Mucosa of stomach (tissue), 1 donor: ENCODE measurements at regions not wholly inside any gene's neighbourhood (a gene's known extent, or its start where the extent isn't known, plus 50 kb on each side); places are given as distances from the start of the nearest gene placed in this dataset.
"Not testable (repeated sequence)": the region's sequence is repeated elsewhere in the genome, so short reads cannot be mapped to it uniquely, and the experiment has no call there.

Source experiments
- H3K27me3 ChIP-seq: one replicate; pipeline ENCODE4 v1.7.0; 2013; ENCODE audit warnings: mild to moderate bottlenecking, low read length; ENCODE audit not compliant: control insufficient read depth, insufficient read depth
- H3K36me3 ChIP-seq: one replicate; pipeline ENCODE4 v1.7.0; 2013; ENCODE audit warnings: low read length; ENCODE audit not compliant: control insufficient read depth, insufficient read depth
- H3K4me1 ChIP-seq: one replicate; pipeline ENCODE4 v1.7.0; 2013; ENCODE audit warnings: mild to moderate bottlenecking, low read length; ENCODE audit not compliant: control insufficient read depth, insufficient read depth
- H3K4me3 ChIP-seq: one replicate; pipeline ENCODE4 v1.7.0; 2013; ENCODE audit warnings: low read length
- H3K9ac ChIP-seq: one replicate; pipeline ENCODE4 v1.7.0; 2013; ENCODE audit warnings: mild to moderate bottlenecking, low read length, moderate library complexity
- H3K9me3 ChIP-seq: one replicate; pipeline ENCODE4 v1.7.0; 2013; ENCODE audit warnings: mild to moderate bottlenecking, low read length, moderate library complexity; ENCODE audit not compliant: control insufficient read depth
- donor health status: Pancreatic carcinoma.

DNA sequence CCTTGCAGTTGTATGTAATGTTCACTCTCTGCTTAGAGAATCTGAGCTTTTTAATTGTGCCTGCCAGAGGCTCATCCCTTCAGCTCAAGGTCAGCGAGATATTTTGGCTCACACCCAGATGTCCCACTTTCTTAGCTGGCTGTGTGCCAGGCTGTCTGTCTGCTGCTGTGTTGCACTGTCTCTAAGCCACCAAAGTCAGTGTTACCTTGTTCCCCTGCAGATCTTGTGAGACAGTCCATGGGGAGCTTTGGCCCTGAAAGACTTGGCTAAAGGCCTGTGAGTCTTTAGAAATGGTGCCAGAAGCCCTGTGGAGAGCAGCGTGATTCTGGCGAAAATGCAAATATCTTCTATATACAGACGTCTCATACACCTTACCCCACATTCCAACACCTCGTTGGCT is 293.7 kb downstream of the TTC6 start:
- H3K9me3 ChIP-seq: no peaks in the 10 kb centered on the region

DNA sequence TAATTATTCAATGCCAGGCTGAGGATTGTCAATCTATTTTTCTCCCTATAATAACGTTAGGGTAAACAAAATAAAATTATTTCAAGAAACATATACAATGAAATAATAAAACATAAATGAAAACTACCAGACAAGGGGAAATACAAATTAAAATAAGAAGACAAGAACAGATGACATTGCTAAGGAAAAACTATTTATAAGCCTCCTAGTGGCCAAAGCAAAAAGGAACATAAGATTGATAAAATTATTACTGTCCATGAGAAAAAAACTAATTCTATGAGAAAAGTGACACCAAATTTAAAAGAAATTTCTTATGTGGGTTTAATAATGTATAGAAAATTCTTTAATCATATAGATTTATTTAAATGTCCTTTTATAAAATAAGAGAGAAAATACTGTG is 294.7 kb downstream of the TTC6 start:
- Histone ChIP-seq H3K36me3 (no peaks in the 10 kb centered on the region), H3K4me3 (no peak overlapping the region), H3K4me1 (no peaks in the 10 kb centered on the region), H3K9me3 (no peaks in the 10 kb centered on the region), H3K27me3 (no peaks in the 10 kb centered on the region), H3K9ac (no peak overlapping the region)

More for the DNA sequence above, 293.7 kb downstream of the TTC6 start:
- Histone ChIP-seq H3K27me3 (no peaks in the 10 kb centered on the region), H3K9ac (no peak overlapping the region), H3K4me3 (no peak overlapping the region), H3K4me1 (no peaks in the 10 kb centered on the region), H3K36me3 (no peaks in the 10 kb centered on the region)

DNA sequence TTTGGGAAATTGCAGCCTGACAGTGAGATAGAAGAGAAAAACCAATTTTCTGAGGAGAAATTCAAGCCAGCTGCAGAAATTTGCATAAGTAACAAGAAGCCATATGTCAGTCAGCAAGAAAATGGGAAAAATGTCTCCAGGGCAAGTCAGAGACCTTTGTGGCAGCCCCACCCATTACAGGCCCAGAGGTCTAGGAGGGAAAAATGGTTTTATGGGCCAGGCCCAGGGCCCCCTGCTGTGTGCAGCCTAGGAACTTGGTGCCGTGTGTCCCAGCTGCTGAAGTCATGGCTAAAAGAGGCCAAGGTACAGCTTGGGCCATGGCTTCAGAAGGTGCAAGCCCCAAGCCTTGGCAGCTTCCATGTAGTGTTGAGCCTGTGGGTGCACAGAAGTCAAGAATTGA is 296.1 kb downstream of the TTC6 start:
- H3K9ac ChIP-seq, H3K36me3 ChIP-seq, H3K4me3 ChIP-seq, H3K4me1 ChIP-seq, H3K9me3 ChIP-seq, H3K27me3 ChIP-seq: not testable (repeated sequence)

DNA sequence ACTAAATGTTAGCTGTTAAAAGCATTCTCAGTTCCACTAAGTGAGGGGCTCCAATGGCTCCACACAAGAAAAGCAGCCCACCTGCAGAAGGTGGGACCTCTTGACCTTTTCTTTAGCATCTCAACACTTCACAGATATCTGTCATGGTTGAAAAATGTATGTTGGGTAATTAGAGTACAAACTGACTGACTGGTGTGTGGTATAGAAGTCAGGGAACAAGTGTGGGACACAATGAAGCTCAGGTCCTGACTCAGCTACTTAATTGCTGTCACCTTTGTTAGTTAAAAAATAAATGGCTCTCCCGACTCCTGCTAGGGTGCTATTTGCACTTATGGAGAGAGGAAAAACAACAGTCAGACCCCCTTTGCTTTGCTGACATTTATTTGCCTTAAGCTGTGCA is 299.0 kb downstream of the TTC6 start:
- H3K4me1 ChIP-seq: no peaks in the 10 kb centered on the region
- H3K9ac ChIP-seq: no peak overlapping the region
- no peak overlapping the region for H3K4me3 ChIP-seq
- no peaks in the 10 kb centered on the region for H3K9me3 ChIP-seq
- H3K36me3 ChIP-seq: no peaks in the 10 kb centered on the region
- no peaks in the 10 kb centered on the region for H3K27me3 ChIP-seq

DNA sequence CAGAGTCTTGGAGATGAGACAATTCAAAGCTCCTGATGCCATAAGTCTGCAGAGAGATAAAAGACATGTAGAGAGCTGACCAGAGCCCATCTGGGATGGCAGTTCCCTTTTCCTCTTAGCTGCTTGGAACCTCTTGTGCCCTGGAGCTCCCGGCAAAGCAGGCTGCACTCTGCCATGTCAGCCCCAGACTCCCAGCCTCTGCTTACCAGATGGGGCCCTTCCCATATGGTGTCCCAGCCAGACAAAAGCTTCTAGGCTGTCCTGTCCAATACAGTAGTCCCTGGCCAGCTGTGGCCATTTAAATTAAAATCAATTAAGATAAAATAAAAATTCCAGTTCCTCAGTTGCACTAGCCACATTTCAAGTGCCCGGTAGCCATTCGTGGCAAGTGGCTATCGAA is 303.9 kb downstream of the TTC6 start:
- no peaks in the 10 kb centered on the region for H3K27me3 ChIP-seq
- H3K4me3 ChIP-seq: no peak overlapping the region
- no peaks in the 10 kb centered on the region for H3K4me1 ChIP-seq
- no peaks in the 10 kb centered on the region for H3K36me3 ChIP-seq
- no peak overlapping the region for H3K9ac ChIP-seq
- H3K9me3 ChIP-seq: no peaks in the 10 kb centered on the region

DNA sequence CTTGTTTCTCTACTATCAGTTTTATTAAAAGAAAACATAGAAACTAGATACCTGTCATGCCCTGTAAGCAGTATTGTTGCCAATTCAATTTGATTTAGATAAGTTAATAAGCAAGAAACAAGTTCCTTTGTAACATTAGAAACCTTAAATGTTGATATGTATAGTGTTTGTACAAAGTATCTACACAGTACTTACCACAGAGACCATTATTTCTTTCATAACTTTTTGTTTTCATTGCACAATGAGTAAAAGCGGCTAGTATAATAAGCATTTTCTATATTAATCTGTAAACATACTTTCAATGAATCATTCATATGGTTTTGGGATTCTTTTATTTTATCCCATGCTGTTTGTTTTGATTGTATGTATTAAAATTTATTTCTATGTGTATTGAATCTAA is 305.1 kb downstream of the TTC6 start:
- H3K36me3 ChIP-seq: no peaks in the 10 kb centered on the region
- H3K9ac ChIP-seq: no peak overlapping the region
- H3K27me3 ChIP-seq: no peaks in the 10 kb centered on the region
- H3K9me3 ChIP-seq: no peaks in the 10 kb centered on the region
- no peaks in the 10 kb centered on the region for H3K4me1 ChIP-seq
- H3K4me3 ChIP-seq: no peak overlapping the region

DNA sequence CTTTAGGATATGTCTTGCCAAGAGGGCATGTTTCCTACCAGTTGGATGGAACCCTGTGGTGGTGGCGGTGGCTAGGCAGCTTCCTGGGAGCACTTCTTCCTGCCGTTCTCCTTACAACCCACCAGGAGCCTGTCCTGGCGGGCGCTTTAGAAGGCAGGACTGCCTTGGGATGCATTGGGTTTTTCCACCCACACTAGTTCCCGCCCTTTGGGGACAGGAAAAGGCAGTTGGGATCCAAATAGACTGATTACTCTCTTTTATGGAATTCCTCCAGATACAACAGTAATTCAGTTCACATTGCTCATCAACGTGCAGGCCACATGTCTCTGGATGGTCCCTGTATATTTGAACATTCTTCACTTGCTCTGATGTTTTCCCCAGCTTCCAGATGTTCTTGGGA is 305.7 kb upstream of the SSTR1 start:
- no peak overlapping the region for H3K4me3 ChIP-seq
- H3K9ac ChIP-seq: no peak overlapping the region
- H3K27me3 ChIP-seq: no peaks in the 10 kb centered on the region
- H3K9me3 ChIP-seq: no peaks in the 10 kb centered on the region
- no peaks in the 10 kb centered on the region for H3K4me1 ChIP-seq
- H3K36me3 ChIP-seq: no peaks in the 10 kb centered on the region

DNA sequence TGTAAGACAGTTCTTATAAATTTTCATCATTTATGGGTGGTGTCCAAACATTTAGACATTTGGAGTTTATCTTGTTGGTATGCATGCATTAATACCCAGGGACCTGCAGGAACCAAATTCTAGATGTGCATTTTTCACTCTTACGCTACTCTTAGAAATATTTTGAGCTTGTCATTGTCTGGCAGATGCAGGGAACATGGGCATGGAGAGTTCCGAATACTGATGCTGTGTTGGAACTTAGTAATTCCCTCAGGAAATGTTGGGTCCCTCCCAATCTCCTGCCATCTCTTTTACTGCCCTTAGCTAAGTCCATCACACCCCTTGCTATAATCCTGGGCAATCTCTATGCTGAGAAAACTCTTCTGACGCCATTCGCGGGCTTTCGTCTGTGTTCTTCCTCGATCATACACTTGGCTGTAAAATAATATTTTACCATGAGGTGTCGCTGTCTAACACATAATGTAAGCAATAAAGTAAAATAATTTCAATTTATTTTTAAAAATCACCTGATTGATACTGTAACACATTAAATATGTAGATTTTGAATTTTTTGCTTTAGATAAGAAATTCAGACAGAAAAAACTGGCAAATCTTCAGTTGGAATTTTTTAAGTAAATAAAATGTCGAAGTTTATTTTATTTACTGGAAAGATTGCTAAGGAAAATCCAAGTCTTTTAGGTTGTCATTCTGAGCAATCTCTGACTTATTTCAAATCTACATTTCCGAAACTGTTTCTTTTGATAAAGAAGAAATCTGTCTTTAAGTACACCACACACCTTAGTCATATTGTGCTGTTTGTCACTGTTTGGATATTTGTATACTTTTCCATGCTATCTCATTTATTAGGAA is 304.1 kb upstream of the SSTR1 start:
- Histone ChIP-seq H3K4me3 (no peak overlapping the region), H3K9ac (peak overlapping the region; percentile 7), H3K9me3 (no peaks in the 10 kb centered on the region), H3K27me3 (no peaks in the 10 kb centered on the region), H3K4me1 (no peaks in the 10 kb centered on the region), H3K36me3 (no peaks in the 10 kb centered on the region)

DNA sequence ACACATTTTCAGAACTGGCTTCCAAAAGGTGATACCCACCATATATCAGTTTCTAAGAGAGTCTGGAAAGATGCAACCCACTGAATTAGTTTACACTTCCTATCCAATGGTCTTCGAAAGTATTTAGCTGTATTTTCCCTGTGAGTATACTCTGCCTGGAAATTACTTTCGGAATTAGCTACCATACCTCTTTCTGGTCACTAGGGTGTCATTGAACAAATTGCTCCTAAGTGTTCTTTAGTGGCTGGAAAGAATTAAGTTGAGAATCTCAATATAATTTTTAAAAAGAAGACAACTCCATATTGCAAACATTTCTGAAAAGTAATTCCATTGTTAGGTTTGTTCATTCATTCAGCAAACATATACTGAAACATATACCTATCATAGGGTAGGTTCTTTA is 283.1 kb upstream of the SSTR1 start:
- H3K4me3 ChIP-seq: no peak overlapping the region
- H3K9me3 ChIP-seq: no peaks in the 10 kb centered on the region
- H3K27me3 ChIP-seq: no peaks in the 10 kb centered on the region
- H3K4me1 ChIP-seq: no peaks in the 10 kb centered on the region
- H3K9ac ChIP-seq: no peak overlapping the region
- H3K36me3 ChIP-seq: no peaks in the 10 kb centered on the region

DNA sequence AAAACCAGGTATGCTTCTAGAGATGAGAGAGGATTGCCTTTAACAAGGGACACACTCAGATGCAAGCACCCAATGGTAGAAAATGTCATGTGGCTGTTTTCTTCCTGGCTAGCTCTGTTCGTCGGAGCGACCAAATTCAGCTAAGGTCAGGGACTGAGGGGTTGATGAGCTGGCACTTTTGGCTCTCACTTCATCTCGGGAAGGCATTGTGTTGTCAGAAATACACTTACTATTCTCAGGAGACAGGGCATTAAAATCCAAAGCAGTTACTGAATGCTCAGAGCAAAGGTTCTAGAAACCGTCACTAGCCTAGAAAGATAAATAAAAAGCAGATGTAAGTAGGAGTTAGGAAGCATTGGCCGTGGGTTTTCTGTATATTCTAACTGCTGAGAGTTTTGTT is 275.7 kb upstream of the SSTR1 start:
- Histone ChIP-seq H3K4me1 (peaks cover 4% of the 10 kb centered on the region), H3K27me3 (no peaks in the 10 kb centered on the region), H3K9ac (no peak overlapping the region), H3K36me3 (no peaks in the 10 kb centered on the region), H3K4me3 (no peak overlapping the region), H3K9me3 (no peaks in the 10 kb centered on the region)

DNA sequence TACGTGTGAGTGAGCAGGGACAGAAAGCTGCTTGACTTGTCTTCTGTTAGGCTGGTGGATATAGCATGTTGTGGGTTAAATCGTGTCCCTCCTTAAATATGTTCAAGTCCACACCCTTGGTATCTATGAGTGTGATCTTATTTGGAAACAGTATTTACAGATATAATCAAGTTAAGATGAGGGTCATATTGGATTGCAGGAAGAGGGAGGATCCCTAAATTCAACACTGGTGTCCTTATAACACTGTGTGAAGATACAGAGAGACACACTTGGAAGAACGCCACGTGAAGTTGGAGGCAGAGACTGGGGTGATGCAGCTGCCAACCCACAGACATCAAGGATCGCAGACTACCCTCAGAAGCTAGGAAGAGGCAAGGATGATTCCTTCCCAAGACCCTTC is 275.2 kb upstream of the SSTR1 start:
- Histone ChIP-seq H3K9me3 (no peaks in the 10 kb centered on the region), H3K4me3 (no peak overlapping the region), H3K36me3 (no peaks in the 10 kb centered on the region), H3K9ac (no peak overlapping the region), H3K4me1 (peaks cover 9% of the 10 kb centered on the region), H3K27me3 (no peaks in the 10 kb centered on the region)

DNA sequence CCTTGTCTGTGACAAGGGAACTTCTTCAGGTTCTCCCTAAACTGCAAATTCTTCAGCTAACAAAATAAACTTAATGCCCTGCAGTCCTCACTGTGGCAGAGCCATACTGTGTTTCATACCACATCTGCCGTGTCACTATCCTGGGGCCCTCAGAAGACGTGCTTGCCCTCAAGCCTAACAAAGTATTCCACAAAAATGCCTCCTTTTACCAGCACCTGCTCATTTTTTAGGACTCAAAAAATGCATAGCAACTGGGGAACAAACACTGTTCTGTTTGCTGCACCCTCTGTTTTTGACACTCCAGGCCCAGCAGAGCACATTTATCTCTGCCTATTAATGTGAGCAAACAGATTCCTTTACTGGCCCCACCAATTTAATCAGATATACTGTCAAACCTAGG is 270.7 kb upstream of the SSTR1 start:
- H3K4me3 ChIP-seq: no peak overlapping the region
- no peak overlapping the region for H3K9ac ChIP-seq
- H3K36me3 ChIP-seq: no peaks in the 10 kb centered on the region
- H3K4me1 ChIP-seq: peaks cover 13% of the 10 kb centered on the region
- no peaks in the 10 kb centered on the region for H3K9me3 ChIP-seq
- no peaks in the 10 kb centered on the region for H3K27me3 ChIP-seq
